ENCODE measurements at regions not wholly inside any gene's neighbourhood (a gene's known extent, or its start where the extent isn't known, plus 50 kb on each side); places are given as distances from the start of the nearest gene placed in this dataset.

- TF ChIP-seq CTCF (IDR thresholded peaks at IDR 0.05; ENCODE audit: low read depth, low read length) = no peak
- in situ Hi-C loops (cut with HindIII; ENCODE audit: low sequenced_read_pairs) = no loop called here
- no peak overlapping the region for H3K4me3 ChIP-seq (ENCODE audit: low read depth, low read length)
- DNase-seq (ENCODE audit: low read depth, low spot score) = no peak
Observed at GRCh38 chr1:4447778-4448420, 206.5 kb upstream of the AJAP1 start.

DNA sequence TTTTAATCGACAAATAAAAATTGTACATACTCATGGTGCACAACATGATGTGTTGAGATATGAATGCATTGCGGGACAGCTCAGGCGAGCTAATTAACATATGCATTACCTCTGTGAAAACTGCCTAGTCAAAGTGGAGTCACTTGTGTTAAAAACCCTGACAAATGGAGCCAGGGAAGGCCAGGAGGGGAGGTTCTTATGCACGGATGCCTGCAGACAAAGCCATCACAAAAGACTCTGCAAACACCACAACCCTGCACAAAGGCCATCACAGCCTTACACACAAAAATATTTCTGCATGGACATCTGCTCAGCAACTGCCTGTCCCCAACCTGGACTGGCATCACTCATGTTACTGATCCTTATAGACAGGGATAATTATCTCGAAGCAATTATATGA, 204.4 kb upstream of the AJAP1 start:
- TF ChIP-seq CTCF (IDR thresholded peaks at IDR 0.05; ENCODE audit: low read depth, low read length) = no peak

DNA sequence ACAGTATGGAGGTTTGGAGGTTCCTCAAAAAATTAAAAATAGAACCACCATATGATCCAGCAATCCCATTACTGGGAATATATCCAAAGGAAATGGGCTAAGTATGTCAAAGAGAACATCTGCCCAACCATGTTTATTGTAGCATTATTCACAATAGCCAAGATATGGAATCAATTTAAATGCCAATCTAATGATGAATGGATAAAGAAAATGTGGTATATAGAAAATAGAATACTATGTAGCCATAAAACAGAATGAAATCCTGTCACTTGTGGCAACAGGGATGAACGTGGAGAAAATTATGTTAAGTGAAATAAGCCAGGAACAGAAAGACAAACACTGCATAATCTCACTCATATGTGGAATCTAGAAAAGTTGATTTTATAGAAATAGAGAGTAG, 201.7 kb upstream of the AJAP1 start:
- in situ Hi-C loops (cut with HindIII; ENCODE audit: low sequenced_read_pairs) = no loop called here
- DNase-seq (ENCODE audit: low read depth, low spot score) = no peak
- no peak overlapping the region for H3K4me3 ChIP-seq (ENCODE audit: low read depth, low read length)
- no peak for TF ChIP-seq CTCF (IDR thresholded peaks at IDR 0.05; ENCODE audit: low read depth, low read length)

More for the DNA sequence above, 204.4 kb upstream of the AJAP1 start:
- H3K4me3 ChIP-seq (ENCODE audit: low read depth, low read length) = no peak overlapping the region
- DNase-seq (ENCODE audit: low read depth, low spot score) = no peak
- in situ Hi-C loops (cut with HindIII; ENCODE audit: low sequenced_read_pairs) = no loop called here

GRCh38 chr1:4460052-4460451, 194.4 kb upstream of the AJAP1 start:
- TF ChIP-seq CTCF (IDR thresholded peaks at IDR 0.05; ENCODE audit: low read depth, low read length) = no peak
- no peak overlapping the region for H3K4me3 ChIP-seq (ENCODE audit: low read depth, low read length)
- no peak for DNase-seq (ENCODE audit: low read depth, low spot score)
- in situ Hi-C loops (cut with HindIII; ENCODE audit: low sequenced_read_pairs) = no loop called here

GRCh38 chr1:4460651-4461050, 193.8 kb upstream of the AJAP1 start:
- no peak for TF ChIP-seq CTCF (IDR thresholded peaks at IDR 0.05; ENCODE audit: low read depth, low read length)
- H3K4me3 ChIP-seq (ENCODE audit: low read depth, low read length) = no peak overlapping the region
- in situ Hi-C loops (cut with HindIII; ENCODE audit: low sequenced_read_pairs) = no loop called here
- DNase-seq (ENCODE audit: low read depth, low spot score) = no peak

DNA sequence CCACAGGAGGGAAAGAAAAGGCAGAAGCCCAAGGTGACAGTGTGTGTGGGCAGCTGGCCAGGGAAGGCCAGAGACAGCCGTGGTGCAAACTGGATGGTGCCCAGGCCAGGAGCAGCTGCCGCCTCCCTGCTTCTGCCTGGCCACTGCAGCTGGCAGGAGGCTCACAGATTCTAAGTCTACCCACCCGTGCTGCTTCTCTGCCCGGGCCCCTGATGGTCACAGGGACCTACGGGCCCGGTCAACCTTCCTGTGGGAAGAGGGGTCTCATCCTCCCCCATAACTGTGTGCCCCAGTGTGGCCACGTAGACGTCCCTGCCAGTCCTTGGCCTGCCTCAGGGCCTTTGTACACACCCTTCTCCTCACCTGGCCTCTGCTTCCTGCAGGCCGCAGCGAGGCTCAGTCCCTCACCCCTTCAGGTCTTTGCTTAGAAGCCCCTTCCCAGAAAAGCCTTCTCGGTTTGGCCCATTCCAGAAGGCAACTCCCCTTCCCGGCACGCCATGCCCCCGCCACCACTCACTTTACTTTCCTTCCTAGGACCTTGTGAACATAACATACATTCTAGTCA, 192.6 kb upstream of the AJAP1 start:
- H3K4me3 ChIP-seq (ENCODE audit: low read depth, low read length) = no peak overlapping the region
- no peak for TF ChIP-seq CTCF (IDR thresholded peaks at IDR 0.05; ENCODE audit: low read depth, low read length)
- no peak for DNase-seq (ENCODE audit: low read depth, low spot score)
- in situ Hi-C loops (cut with HindIII; ENCODE audit: low sequenced_read_pairs) = no loop called here

Data from astrocyte of the spinal cord (primary cell).